ENCODE measurements at regions not wholly inside any gene's neighbourhood (a gene's known extent, or its start where the extent isn't known, plus 50 kb on each side); places are given as distances from the start of the nearest gene placed in this dataset.

DNA sequence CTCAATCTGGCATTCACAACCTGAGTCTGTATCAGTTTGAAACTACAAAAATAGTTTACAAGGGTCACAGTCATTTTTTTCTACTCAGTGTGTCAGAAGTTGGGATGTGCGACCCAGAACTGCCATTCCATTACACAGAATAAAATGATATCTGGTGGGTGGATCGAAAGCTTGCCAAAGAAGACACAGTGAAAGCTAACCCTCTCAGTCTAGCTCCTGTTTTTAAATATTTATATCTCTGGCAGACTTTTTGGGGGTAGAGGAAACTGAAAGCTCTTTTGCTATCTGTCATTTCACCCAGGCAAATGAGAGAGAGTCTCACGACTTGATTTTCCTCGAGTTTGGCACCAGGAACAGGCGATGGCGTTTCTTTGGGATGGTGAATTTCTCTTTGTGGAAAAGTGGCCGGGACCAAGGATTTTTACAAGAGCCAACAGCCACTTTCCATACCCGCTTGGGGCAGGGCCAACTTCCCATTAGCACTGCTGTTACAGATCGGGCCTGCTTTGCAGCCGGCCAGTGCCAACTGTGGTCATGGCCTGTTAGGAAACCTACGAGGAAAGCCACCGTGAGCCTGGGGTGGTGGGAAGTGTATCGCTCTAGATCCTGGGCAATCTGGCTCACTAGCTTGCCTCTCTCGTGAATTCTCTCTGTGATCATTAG, 185.5 kb upstream of the NFIA start:
- peak; percentile 26 to 71 (median 67) for DNase-seq
- 50% methylated on average over 14 of the region's 14 CpGs for WGBS
- peak in 1 of 2 donors; percentile 42 for ATAC-seq
- Histone ChIP-seq H3K9me3 (ENCODE audit: control insufficient read depth, low read length) (no peaks in the 10 kb centered on the region), H3K4me1 (ENCODE audit: control insufficient read depth, insufficient read depth, low read length) (no peaks in the 10 kb centered on the region), H3K4me3 (ENCODE audit: low read length) (no peak overlapping the region), H3K27me3 (ENCODE audit: control insufficient read depth, insufficient read depth) (no peaks in the 10 kb centered on the region), H3K27ac (ENCODE audit: low read length) (peak overlapping the region; percentile 19)
- intact Hi-C loops (cut with DNase I), result no loop called here

GRCh38 chr1:60895701-60896100, 186.7 kb upstream of the NFIA start:
- Histone ChIP-seq H3K27me3 (ENCODE audit: control insufficient read depth, insufficient read depth) (no peaks in the 10 kb centered on the region), H3K4me1 (ENCODE audit: control insufficient read depth, insufficient read depth, low read length) (no peaks in the 10 kb centered on the region), H3K27ac (ENCODE audit: low read length) (peak overlapping the region; percentile 67), H3K4me3 (ENCODE audit: low read length) (no peak overlapping the region), H3K9me3 (ENCODE audit: control insufficient read depth, low read length) (no peaks in the 10 kb centered on the region)
- peak; percentile 74 to 78 for ATAC-seq
- intact Hi-C loops (cut with DNase I), result no loop called here
- 42% methylated on average over 3 of the region's 3 CpGs for WGBS
- DNase-seq, result peak in 2 of 3 donors; percentile 33 to 60

GRCh38 chr1:60895252-60895651, 187.1 kb upstream of the NFIA start:
- intact Hi-C loops (cut with DNase I), result no loop called here
- 50% methylated on average over 6 of the region's 6 CpGs for WGBS
- DNase-seq, result no peak
- H3K9me3 ChIP-seq (ENCODE audit: control insufficient read depth, low read length), result no peaks in the 10 kb centered on the region
- peak; percentile 68 to 70 for ATAC-seq
- H3K27me3 ChIP-seq (ENCODE audit: control insufficient read depth, insufficient read depth), result no peaks in the 10 kb centered on the region
- H3K4me1 ChIP-seq (ENCODE audit: control insufficient read depth, insufficient read depth, low read length), result no peaks in the 10 kb centered on the region
- H3K27ac ChIP-seq (ENCODE audit: low read length), result peak overlapping the region; percentile 82
- H3K4me3 ChIP-seq (ENCODE audit: low read length), result no peak overlapping the region

- H3K27ac ChIP-seq (ENCODE audit: low read length), result no peak overlapping the region
- 85% methylated on average over 2 of the region's 2 CpGs for WGBS
Observed at GRCh38 chr1:60894741-60895140, 187.6 kb upstream of the NFIA start.

GRCh38 chr1:60894130-60894529, 188.2 kb upstream of the NFIA start:
- Histone ChIP-seq H3K4me1 (ENCODE audit: control insufficient read depth, insufficient read depth, low read length) (no peaks in the 10 kb centered on the region), H3K27me3 (ENCODE audit: control insufficient read depth, insufficient read depth) (no peaks in the 10 kb centered on the region), H3K9me3 (ENCODE audit: control insufficient read depth, low read length) (no peaks in the 10 kb centered on the region), H3K27ac (ENCODE audit: low read length) (peak overlapping the region; percentile 37), H3K4me3 (ENCODE audit: low read length) (no peak overlapping the region)
- WGBS, result 58% methylated on average over 3 of the region's 3 CpGs
- DNase-seq (no peak), ATAC-seq (no peak)
- intact Hi-C loops (cut with DNase I), result no loop called here

More at GRCh38 chr1:60894741-60895140, 187.6 kb upstream of the NFIA start:
- DNase-seq (no peak), ATAC-seq (no peak)
- intact Hi-C loops (cut with DNase I), result no loop called here
- no peaks in the 10 kb centered on the region for H3K4me1 ChIP-seq (ENCODE audit: control insufficient read depth, insufficient read depth, low read length)
- H3K27me3 ChIP-seq (ENCODE audit: control insufficient read depth, insufficient read depth), result no peaks in the 10 kb centered on the region
- no peaks in the 10 kb centered on the region for H3K9me3 ChIP-seq (ENCODE audit: control insufficient read depth, low read length)
- H3K4me3 ChIP-seq (ENCODE audit: low read length), result no peak overlapping the region

DNA sequence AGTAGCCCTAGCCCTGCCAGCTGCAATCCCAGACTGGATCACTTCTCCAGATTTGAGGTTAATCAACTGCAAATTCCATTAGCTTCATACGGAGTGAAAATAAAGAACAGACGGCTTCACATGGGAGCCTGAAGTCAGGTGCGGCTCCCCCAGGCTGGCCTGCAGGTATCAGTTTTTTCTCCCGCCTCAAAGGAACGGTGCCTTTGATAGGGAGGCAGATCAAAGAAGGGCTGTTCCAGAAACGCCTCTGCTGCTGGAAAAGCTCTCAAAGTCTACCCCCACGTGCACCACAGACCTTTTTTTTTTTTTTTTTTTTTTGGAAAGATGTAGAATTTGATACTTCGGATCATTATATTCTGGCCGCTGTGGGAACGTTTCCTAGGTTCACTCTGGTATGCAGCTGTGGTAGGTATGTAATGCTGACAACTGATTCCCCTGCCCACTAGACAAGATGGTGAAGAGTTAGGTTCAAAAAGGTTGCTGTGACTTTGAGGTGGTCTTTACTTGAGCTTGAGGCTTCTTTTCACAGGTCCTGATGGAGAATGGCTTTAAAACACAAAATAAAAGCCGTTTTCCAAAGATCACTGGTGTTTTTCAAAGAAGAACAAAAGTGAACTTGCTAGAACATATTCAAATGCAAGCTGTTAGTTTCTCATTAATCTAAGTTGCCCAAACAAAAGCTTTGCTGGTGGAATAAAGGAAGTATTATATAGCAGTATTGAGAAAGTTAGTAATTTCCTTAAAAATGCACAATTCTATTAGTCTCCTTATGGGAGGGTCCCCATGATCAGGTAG, 189.0 kb upstream of the NFIA start:
- WGBS, result 65% methylated on average over 11 of the region's 11 CpGs
- Histone ChIP-seq H3K9me3 (ENCODE audit: control insufficient read depth, low read length) (no peaks in the 10 kb centered on the region), H3K4me3 (ENCODE audit: low read length) (no peak overlapping the region), H3K27ac (ENCODE audit: low read length) (no peak overlapping the region), H3K27me3 (ENCODE audit: control insufficient read depth, insufficient read depth) (no peaks in the 10 kb centered on the region), H3K4me1 (ENCODE audit: control insufficient read depth, insufficient read depth, low read length) (no peaks in the 10 kb centered on the region)
- no peak for ATAC-seq
- intact Hi-C loops (cut with DNase I), result no loop called here
- no peak for DNase-seq

- H3K9me3 ChIP-seq (ENCODE audit: control insufficient read depth, low read length), result no peaks in the 10 kb centered on the region
- DNase-seq (no peak), ATAC-seq (no peak)
- 70% methylated on average over 3 of the region's 3 CpGs for WGBS
- intact Hi-C loops (cut with DNase I), result no loop called here
- H3K4me1 ChIP-seq (ENCODE audit: control insufficient read depth, insufficient read depth, low read length), result peaks cover 2% of the 10 kb centered on the region
- no peak overlapping the region for H3K27ac ChIP-seq (ENCODE audit: low read length)
- H3K27me3 ChIP-seq (ENCODE audit: control insufficient read depth, insufficient read depth), result no peaks in the 10 kb centered on the region
- no peak overlapping the region for H3K4me3 ChIP-seq (ENCODE audit: low read length)
Observed at GRCh38 chr1:60891765-60892164, 190.6 kb upstream of the NFIA start.

DNA sequence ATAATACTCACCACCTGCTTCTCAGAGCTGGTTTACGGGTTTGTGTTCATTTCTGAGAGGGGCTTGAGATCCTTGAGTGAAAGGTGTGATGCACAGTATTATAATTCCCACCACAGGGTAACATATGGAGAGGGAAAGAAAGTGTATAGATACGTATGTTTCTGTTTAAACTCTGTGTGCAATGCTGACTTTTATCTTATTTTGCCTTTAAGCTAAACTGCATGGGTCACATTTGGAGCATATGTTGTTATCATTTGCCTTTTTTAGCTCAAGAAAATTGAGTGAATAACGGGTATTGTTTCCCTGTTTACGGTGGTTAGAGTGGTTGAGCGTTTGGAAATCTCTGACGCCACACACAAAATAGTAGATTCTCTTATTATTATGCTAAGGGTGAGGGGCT, 191.1 kb upstream of the NFIA start:
- Histone ChIP-seq H3K27me3 (ENCODE audit: control insufficient read depth, insufficient read depth) (no peaks in the 10 kb centered on the region), H3K9me3 (ENCODE audit: control insufficient read depth, low read length) (no peaks in the 10 kb centered on the region), H3K4me1 (ENCODE audit: control insufficient read depth, insufficient read depth, low read length) (peaks cover 2% of the 10 kb centered on the region), H3K27ac (ENCODE audit: low read length) (no peak overlapping the region), H3K4me3 (ENCODE audit: low read length) (no peak overlapping the region)
- ATAC-seq (no peak), DNase-seq (no peak)
- 79% methylated on average over 6 of the region's 6 CpGs for WGBS
- intact Hi-C loops (cut with DNase I), result no loop called here

DNA sequence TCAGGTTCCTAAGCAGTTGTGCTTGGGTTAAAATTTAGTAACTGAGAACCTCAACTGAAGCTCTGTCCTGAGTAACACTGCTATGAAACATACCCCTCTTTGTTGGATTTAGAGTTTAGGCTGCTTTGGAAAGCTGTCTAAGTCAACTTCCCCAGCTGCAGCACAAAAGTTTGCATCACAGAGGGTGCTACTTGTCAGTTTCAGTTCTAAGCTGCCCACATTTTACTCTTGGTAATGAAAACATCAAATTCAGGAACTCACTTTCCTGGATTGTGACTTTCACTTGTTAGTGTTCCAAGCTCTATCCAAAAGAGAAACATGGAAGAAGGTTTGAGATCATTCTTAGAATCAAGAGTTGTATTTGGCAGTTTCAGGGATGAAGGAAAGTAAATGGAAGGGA, 191.7 kb upstream of the NFIA start:
- intact Hi-C loops (cut with DNase I), result no loop called here
- no peak overlapping the region for H3K27ac ChIP-seq (ENCODE audit: low read length)
- no peaks in the 10 kb centered on the region for H3K27me3 ChIP-seq (ENCODE audit: control insufficient read depth, insufficient read depth)
- DNase-seq (no peak), ATAC-seq (no peak)
- H3K9me3 ChIP-seq (ENCODE audit: control insufficient read depth, low read length), result no peaks in the 10 kb centered on the region
- H3K4me1 ChIP-seq (ENCODE audit: control insufficient read depth, insufficient read depth, low read length), result peaks cover 2% of the 10 kb centered on the region
- H3K4me3 ChIP-seq (ENCODE audit: low read length), result no peak overlapping the region

DNA sequence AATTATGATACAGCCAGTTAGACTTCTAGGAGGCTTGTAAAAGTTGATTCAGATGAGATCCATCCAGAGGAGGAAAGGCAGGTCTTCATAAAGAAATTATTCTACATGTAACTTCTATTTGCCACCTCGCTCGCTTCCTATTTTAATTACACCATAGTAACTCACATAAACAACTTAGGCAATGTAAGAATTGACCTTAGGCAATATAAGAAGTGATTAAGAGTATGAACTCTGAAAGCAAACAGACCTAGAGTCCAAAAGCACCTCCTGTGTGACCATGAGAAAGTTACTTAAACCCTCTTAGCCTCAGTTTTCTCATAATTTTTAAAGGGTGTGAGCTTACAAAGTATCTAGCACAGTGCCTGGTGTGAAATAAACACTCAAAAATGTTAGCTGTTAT, 192.7 kb upstream of the NFIA start:
- H3K27me3 ChIP-seq (ENCODE audit: control insufficient read depth, insufficient read depth), result no peaks in the 10 kb centered on the region
- H3K9me3 ChIP-seq (ENCODE audit: control insufficient read depth, low read length), result no peaks in the 10 kb centered on the region
- no peak overlapping the region for H3K4me3 ChIP-seq (ENCODE audit: low read length)
- DNase-seq, result no peak
- H3K27ac ChIP-seq (ENCODE audit: low read length), result no peak overlapping the region
- intact Hi-C loops (cut with DNase I), result loop anchor here in 1 of 4 donors (10.0 kb wide), 1 partner anchor 65 kb away; no protein-coding TSS in a partner anchor
- peaks cover 2% of the 10 kb centered on the region for H3K4me1 ChIP-seq (ENCODE audit: control insufficient read depth, insufficient read depth, low read length)
- 97% methylated on average over 2 of the region's 2 CpGs for WGBS
- ATAC-seq, result no peak

- DNase-seq (no peak), ATAC-seq (no peak)
- intact Hi-C loops (cut with DNase I), result loop anchor here in 1 of 4 donors (10.0 kb wide), 1 partner anchor 63 kb away; no protein-coding TSS in a partner anchor
- H3K27me3 ChIP-seq (ENCODE audit: control insufficient read depth, insufficient read depth), result no peaks in the 10 kb centered on the region
- WGBS, result 89% methylated on average over 3 of the region's 3 CpGs
- no peaks in the 10 kb centered on the region for H3K9me3 ChIP-seq (ENCODE audit: control insufficient read depth, low read length)
- H3K4me3 ChIP-seq (ENCODE audit: low read length), result no peak overlapping the region
- H3K4me1 ChIP-seq (ENCODE audit: control insufficient read depth, insufficient read depth, low read length), result peaks cover 2% of the 10 kb centered on the region
- no peak overlapping the region for H3K27ac ChIP-seq (ENCODE audit: low read length)
Observed at GRCh38 chr1:60888126-60888525, 194.2 kb upstream of the NFIA start.
